ENCODE measurements at regions not wholly inside any gene's neighbourhood (a gene's known extent, or its start where the extent isn't known, plus 50 kb on each side); places are given as distances from the start of the nearest gene placed in this dataset.

- H3K4me1 ChIP-seq, result no peaks in the 10 kb centered on the region
- TF ChIP-seq CTCF (IDR thresholded peaks at IDR 0.05) (no peak), POLR2A (IDR thresholded peaks at IDR 0.05) (no peak)
- no peaks in the 10 kb centered on the region for H3K9me3 ChIP-seq
- H3K4me3 ChIP-seq, result no peak overlapping the region
- no peak overlapping the region for H3K27ac ChIP-seq
- no peak for DNase-seq
- H3K36me3 ChIP-seq, result no peaks in the 10 kb centered on the region
- H3K27me3 ChIP-seq, result no peaks in the 10 kb centered on the region
- intact Hi-C loops (cut with DNase I), result no loop called here
Measured at GRCh38 chr10:54906940-54907339, 105.9 kb upstream of the PCDH15 start.

- Histone ChIP-seq H3K36me3 (no peaks in the 10 kb centered on the region), H3K4me1 (no peaks in the 10 kb centered on the region), H3K9me3 (no peaks in the 10 kb centered on the region), H3K27me3 (no peaks in the 10 kb centered on the region), H3K27ac (no peak overlapping the region), H3K4me3 (no peak overlapping the region)
- TF ChIP-seq CTCF (IDR thresholded peaks at IDR 0.05) (no peak), POLR2A (IDR thresholded peaks at IDR 0.05) (no peak)
- DNase-seq, result no peak
- WGBS, 2 donors, result 46 to 49% methylated on average over 2 of the region's 2 CpGs
- intact Hi-C loops (cut with DNase I), result no loop called here
Measured at GRCh38 chr10:54905578-54906192, 104.7 kb upstream of the PCDH15 start.

GRCh38 chr10:54904833-54905232, 103.8 kb upstream of the PCDH15 start:
- Histone ChIP-seq H3K27me3 (no peaks in the 10 kb centered on the region), H3K4me3 (no peak overlapping the region), H3K9me3 (no peaks in the 10 kb centered on the region), H3K4me1 (no peaks in the 10 kb centered on the region), H3K36me3 (no peaks in the 10 kb centered on the region), H3K27ac (no peak overlapping the region)
- intact Hi-C loops (cut with DNase I), result no loop called here
- DNase-seq, result no peak
- no peak for TF ChIP-seq CTCF (IDR thresholded peaks at IDR 0.05)
- TF ChIP-seq POLR2A (IDR thresholded peaks at IDR 0.05), result no peak
- WGBS, 2 donors, result 18 to 38% methylated on average over 1 of the region's 1 CpG

- no peaks in the 10 kb centered on the region for H3K36me3 ChIP-seq
- H3K4me1 ChIP-seq, result no peaks in the 10 kb centered on the region
- no peak for DNase-seq
- H3K27ac ChIP-seq, result no peak overlapping the region
- no peak for TF ChIP-seq CTCF (IDR thresholded peaks at IDR 0.05)
- TF ChIP-seq POLR2A (IDR thresholded peaks at IDR 0.05), result no peak
- intact Hi-C loops (cut with DNase I), result no loop called here
- no peaks in the 10 kb centered on the region for H3K27me3 ChIP-seq
- H3K4me3 ChIP-seq, result no peak overlapping the region
- WGBS, 2 donors, result 69 to 75% methylated on average over 1 of the region's 1 CpG
- no peaks in the 10 kb centered on the region for H3K9me3 ChIP-seq
Measured at GRCh38 chr10:54903745-54904144, 102.7 kb upstream of the PCDH15 start.

GRCh38 chr10:54900584-54900983, 99.6 kb upstream of the PCDH15 start:
- intact Hi-C loops (cut with DNase I), result no loop called here

More at GRCh38 chr10:54900584-54900983, 99.6 kb upstream of the PCDH15 start:
- Histone ChIP-seq H3K36me3 (no peaks in the 10 kb centered on the region), H3K9me3 (no peaks in the 10 kb centered on the region), H3K27me3 (no peaks in the 10 kb centered on the region), H3K4me1 (no peaks in the 10 kb centered on the region), H3K27ac (no peak overlapping the region), H3K4me3 (no peak overlapping the region)
- no peak for DNase-seq
- WGBS, 2 donors, result 63 to 68% methylated on average over 1 of the region's 1 CpG
- TF ChIP-seq POLR2A (IDR thresholded peaks at IDR 0.05) (no peak), CTCF (IDR thresholded peaks at IDR 0.05) (no peak)

All from esophagus squamous epithelium (tissue), 5 donors.